ENCODE measurements at regions not wholly inside any gene's neighbourhood (a gene's known extent, or its start where the extent isn't known, plus 50 kb on each side); places are given as distances from the start of the nearest gene placed in this dataset.

DNA sequence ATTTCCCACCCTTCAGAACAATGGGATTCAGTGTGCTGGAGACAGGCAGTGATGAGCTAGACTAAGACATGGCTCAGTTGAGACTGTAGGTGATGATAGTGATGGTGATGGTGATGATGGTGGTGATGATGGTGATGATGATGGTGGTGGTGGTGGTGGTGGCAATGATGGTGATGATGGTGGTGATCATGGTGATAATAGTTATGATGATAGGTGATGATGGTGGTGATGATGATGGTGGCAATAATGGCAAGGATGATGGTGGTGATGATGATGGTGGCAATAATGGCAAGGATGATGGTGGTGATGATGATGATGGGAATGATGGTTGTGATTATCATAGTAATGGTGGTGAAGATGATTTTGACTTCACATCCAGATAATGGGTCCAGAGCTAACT is 176.7 kb downstream of the NXNL2 start:
- Histone ChIP-seq H4K8ac (ENCODE audit: extremely low read depth, insufficient read depth, low read length) (no peak overlapping the region), H3K27ac (ENCODE audit: low read depth, low read length) (no peak overlapping the region), H3K36me3 (ENCODE audit: control insufficient read depth in 2 of 4, insufficient read depth in 4 of 4, low read length in 3 of 4) (no peaks in the 10 kb centered on the region), H4K20me1 (replicated peaks in 1 of 2; ENCODE audit: control insufficient read depth in 1 of 2, insufficient read depth in 2 of 2, low read length in 2 of 2) (no peaks in the 10 kb centered on the region), H3K23ac (ENCODE audit: insufficient read length) (no peak overlapping the region), H3K4ac (replicated peaks; ENCODE audit: insufficient read length, low read depth, low read length) (no peak overlapping the region), H3K4me2 (ENCODE audit: insufficient read depth in 1 of 2, low read depth in 2 of 2, low read length in 2 of 2) (no peak overlapping the region), H3K79me2 (ENCODE audit: control insufficient read depth in 1 of 2, insufficient read depth in 2 of 2, low read length in 2 of 2) (no peaks in the 10 kb centered on the region), H4K91ac (replicated peaks; ENCODE audit: insufficient read length, low read length) (no peak overlapping the region), H3K56ac (replicated peaks; ENCODE audit: insufficient read length, low read depth, low read length) (no peak overlapping the region), H3K4me3 (ENCODE audit: extremely low read depth in 1 of 4, insufficient read depth in 2 of 4, low read depth in 3 of 4, low read length in 4 of 4) (no peak overlapping the region), H2BK12ac (ENCODE audit: low read depth, low read length) (no peak overlapping the region), H3K18ac (ENCODE audit: extremely low read depth, low read length) (no peak overlapping the region), H2AK5ac (ENCODE audit: low read depth, low read length) (no peak overlapping the region), H3K27me3 (replicated peaks in 1 of 4; ENCODE audit: control insufficient read depth in 3 of 4, extremely low read depth in 1 of 4, insufficient read depth in 3 of 4, low read length in 3 of 4) (no peaks in the 10 kb centered on the region), H3K9ac (replicated peaks in 1 of 4; ENCODE audit: extremely low read depth in 1 of 4, low read depth in 3 of 4, low read length in 3 of 4) (no peak overlapping the region), H2BK20ac (ENCODE audit: low read length) (no peak overlapping the region), H2BK5ac (ENCODE audit: low read depth, low read length) (no peak overlapping the region), H2AFZ (ENCODE audit: low read length) (no peak overlapping the region), H2BK15ac (ENCODE audit: low read length) (no peak overlapping the region), H4K5ac (ENCODE audit: insufficient read length, low read depth, low read length) (no peak overlapping the region), H3K9me3 (ENCODE audit: insufficient read depth in 2 of 2, low read depth in 1 of 2, low read length in 1 of 2) (no peaks in the 10 kb centered on the region), H3K4me1 (replicated peaks in 1 of 4; ENCODE audit: control insufficient read depth in 3 of 4, insufficient read depth in 4 of 4, low read length in 3 of 4) (no peaks in the 10 kb centered on the region), H3K79me1 (ENCODE audit: low read depth, low read length) (no peaks in the 10 kb centered on the region), H3K23me2 (ENCODE audit: low read depth, low read length) (peaks cover 3% of the 10 kb centered on the region; the same call in 1 of the 2 replicates), H3K14ac (ENCODE audit: insufficient read length) (no peak overlapping the region), H2BK120ac (replicated peaks; ENCODE audit: low read depth, low read length) (no peak overlapping the region)
- POLR2A ChIA-PET (ENCODE audit: partially characterized antibody): no interaction called here
- DNase-seq (ENCODE audit: low read depth in 1 of 2, low spot score in 2 of 2) (no peak), FAIRE-seq (no peak)
- no peak for TF ChIP-seq HDAC6 (IDR thresholded peaks at IDR 0.05; ENCODE audit: low read depth, low read length)
- no peak for TF ChIP-seq CHD1 (IDR thresholded peaks at IDR 0.05; ENCODE audit: low read depth, low read length)
- CTCF ChIA-PET (ENCODE audit: partially characterized antibody): interaction anchor here (0.6 to 1.8 kb wide), 3 partner anchors 10 to 133 kb away, joined by 3 to 5 read pairs (median 4); no protein-coding TSS in a partner anchor

Data from H1 (cell line).